SIG-M5 treated with dmso at 0.1 percent for 504 hours (cell line): ENCODE measurements at regions not wholly inside any gene's neighbourhood (a gene's known extent, or its start where the extent isn't known, plus 50 kb on each side); places are given as distances from the start of the nearest gene placed in this dataset.
"Not testable (repeated sequence)": the region's sequence is repeated elsewhere in the genome, so short reads cannot be mapped to it uniquely, and the experiment has no call there.

ENCODE experiments used
- DNase-seq: peaks from one replicate; lab custom pipeline; 2025; ENCODE audit not compliant: unreplicated experiment; lab: John Stamatoyannopoulos, UW

DNA sequence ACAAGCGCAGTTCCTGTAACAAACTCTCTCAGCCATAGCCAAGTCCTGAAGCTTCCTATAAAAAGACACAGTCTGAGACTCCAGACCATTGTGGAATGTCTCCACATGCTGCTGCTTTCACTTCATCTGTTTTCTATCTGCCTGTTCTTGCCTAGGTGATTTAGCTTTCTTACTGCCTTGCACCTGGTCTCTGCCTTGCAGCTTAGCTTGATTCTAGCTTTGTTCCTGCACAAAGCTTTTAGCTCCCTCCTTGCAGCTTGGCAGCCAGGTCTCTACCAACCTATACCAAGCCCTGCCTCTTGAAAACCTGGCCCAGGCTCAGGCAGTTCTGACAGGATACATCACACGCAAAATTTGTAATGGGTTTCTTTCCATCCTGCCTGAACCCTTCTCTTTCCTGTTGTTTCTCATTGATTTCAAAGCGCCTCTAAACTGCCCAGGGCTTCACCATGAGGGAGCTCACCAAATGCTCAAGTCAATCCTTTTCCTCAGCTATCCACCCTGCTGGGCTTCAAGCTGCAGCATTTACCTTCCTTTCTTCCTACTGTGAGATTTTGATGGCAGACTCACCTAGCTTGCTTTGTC is 941.3 kb upstream of the NXPH2 start:
- no peak for DNase-seq

DNA sequence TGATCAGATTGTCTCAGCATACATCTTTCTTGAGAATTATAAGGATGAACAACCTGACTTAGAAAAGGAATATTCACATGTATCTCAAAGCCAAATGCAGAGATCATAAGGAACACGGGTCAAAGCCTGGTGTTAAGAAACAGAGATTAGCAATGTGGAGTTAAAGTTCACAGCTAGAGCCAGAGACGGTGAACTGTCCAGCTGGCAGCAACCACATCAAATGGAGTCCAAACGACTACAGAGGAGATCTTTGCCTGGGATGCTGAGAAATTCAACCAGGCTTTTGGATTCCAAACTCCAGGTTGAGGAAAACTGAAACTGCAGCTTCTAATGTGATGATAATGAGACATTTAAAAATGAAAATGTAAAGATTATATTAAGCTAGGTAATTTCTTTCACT is 939.9 kb upstream of the NXPH2 start:
- DNase-seq = no peak

DNA sequence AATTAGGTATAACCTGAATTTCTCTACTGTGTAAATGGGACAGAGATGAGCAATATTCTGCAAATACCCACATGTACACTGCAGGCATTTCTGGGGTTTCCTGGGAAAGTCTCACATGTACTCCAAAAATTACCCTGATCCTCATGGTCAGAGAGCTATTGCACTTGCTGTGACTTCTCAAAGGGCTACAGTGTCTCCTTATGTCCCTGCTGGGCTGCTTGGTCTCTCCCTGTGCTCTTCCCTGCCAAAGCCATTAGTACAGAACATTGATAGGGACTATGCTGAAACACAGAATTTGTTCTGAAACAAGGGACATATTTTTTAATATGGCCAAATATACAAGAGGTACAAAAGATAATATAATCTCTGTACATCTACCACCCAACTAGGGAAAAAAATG is 924.4 kb upstream of the NXPH2 start:
- no peak for DNase-seq

DNA sequence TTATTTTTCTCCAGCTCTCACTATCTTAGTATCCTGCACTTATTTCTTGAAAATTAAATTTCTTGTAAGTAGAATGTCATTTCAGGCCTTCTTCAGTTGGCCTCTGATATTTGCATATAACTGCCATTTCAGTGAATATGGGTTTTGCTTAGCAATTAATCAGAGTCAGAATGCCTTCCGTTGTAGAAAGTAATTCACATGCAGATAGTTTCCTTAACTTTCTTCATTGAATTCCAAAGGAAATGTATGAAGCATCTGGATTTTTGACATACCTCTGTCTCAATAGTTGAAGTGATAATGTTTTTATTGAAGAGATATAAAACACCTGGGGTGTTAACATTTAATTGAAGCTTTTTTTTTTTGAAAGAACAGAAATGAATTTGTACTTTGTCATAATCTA is 914.1 kb upstream of the NXPH2 start:
- no peak for DNase-seq

DNA sequence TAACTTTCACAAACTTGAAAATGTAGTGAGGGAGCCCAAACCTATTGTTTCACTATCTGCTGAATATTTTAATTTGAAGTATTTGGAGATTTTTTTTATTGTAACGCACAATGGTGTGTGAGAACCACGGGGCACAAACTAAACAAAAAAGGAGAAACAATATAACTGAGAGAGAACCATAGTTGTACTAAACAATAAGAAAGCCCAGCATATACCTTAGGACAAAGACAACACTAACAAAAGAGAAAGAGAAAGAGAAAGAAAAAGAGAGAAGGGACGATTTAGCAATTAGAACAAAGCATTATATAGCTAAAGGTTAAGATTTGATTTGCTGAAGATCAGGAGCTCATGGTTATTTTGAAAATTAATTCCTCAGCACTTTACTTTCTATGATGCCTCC is 906.0 kb upstream of the NXPH2 start:
- DNase-seq = no peak

DNA sequence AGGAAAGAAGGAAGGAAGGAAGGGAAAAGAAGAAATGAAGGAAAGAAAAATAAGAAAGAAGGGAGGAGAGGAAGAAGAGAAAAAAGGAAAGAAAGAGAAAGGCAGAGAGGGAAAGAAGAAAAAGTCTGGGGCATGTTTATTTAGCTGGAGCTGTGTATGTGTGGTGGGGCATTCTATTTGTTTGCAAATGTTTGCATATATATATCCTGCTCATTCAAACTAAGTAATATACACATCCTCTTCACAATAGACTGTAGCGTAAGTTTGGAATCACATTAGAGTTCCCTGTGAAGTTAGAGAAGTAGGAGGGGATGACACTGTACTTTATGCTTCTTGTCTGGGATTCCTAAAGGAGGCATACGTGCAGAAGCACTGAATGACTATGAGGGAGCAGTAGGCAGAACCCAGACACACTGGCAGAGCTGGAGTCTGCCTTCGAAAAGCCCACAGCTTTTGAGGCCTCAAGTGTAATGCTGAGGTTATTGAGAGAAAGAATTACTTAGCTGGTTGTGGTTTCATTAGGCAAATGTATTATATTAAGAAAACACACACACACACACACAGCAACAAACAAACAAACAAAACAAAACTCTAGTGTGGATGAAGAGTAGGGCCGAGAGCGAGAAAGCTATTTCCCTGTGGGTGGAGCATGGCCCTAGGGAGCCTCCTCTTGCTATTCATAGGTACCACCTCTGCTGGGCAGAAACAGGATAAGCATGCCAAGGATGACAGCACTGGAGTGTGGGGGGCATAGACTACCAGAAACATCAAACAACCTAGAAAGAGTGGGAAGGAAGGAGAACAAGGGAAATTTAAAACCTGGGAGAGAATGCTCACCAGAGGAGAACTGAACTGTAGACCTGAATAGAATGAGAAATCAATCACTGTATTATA is 905.1 kb upstream of the NXPH2 start:
- DNase-seq = no peak

DNA sequence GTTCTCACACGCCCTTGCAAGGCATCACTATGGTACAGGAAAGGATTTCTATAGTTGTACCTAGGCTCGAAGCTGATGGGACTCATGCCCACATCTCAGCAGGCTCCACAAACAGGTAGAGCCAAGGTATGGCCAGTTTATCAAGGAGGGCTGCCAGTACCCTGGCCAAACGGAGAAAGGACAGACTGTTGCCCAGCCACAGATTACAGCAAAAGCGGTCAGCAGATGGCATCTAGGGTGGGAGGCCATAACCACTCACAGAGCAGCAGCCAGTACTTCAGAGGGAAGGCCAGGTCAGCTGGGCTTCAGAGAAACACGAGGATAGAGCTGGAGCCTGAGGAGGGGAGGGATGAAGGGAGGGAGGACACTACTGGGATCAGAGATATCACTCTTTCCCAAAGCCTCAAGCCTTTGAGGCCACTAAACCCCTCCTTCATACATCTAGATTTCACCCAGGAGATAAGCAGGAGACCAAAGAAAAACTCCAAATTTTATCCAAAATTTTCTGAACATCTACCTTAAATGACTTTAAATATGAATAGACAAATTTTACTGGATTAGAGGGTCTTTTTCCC is 904.2 kb upstream of the NXPH2 start:
- no peak for DNase-seq

DNA sequence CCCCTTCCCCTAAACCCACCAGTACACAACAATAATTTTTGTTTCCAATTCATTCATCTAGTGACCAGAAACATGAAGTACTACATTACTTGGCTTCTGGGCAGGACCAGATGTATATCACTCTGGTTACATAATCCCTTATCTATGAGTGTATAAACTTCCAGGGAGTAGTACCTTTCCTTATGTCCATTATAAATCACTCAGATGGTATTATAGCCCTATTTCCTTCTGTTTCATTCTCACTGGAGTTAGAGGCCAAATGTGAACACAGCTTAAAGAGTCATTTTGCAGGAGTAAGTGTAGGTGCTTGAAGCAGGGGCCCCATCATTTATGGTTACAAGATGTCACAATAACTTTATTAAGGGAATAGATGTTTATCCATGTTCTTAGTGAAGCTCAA is 894.4 kb upstream of the NXPH2 start:
- DNase-seq = no peak

DNA sequence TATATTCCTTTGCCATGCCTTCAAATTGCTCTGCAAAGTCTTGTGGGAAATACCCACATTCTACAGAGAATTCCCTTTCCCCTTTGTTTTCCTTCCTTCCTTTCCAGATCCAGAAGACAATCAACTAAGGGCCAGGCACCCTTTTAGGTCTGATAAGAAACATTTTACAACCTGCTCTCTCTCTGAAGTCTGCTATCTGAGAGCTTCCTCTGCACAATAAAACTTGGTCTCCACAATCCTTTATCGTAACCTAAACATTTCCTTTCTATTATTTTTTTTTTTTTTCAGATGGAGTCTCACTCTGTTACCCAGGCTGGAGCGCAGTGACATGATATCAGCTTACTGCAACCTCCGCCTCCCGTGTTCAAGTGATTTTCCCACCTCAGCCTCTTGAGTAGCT is 893.3 kb upstream of the NXPH2 start:
- not testable (repeated sequence) for DNase-seq

DNA sequence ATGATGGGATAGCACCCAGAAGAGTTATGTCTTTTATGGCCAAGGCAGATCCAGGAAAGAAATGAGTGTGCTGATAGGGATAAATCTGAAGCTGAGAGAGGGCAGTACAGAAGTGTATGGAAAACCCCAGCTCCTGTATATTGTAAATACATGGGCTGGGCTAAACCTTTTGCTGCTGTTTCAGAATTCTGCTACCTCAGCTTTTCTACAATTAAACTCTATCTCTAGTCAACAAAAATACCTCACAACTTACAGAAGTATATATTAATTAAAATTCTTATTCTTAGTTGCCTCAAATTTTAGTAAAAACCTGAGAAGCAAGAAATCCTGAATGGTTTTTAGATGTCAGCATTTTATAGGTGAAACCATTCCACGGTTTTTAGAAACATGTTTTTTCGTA is 889.5 kb upstream of the NXPH2 start:
- DNase-seq = no peak

DNA sequence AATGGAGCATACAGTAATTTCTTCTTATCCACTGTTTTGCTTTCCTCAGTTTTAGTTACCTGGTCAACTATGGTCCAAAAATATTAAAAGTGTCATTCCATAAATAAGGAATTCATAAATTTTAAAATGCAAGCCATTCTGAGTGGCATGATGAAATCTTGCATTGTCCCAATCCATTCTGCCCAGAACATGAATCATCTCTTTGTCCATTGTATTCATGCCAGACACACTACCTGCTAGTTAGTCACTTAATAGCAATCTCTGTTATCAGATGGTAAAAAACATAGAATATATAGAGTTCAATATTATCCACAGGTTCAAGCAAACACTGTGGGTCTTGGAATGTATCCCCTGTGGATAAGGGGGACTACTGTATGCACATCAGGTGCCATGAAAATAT is 872.2 kb upstream of the NXPH2 start:
- no peak for DNase-seq

DNA sequence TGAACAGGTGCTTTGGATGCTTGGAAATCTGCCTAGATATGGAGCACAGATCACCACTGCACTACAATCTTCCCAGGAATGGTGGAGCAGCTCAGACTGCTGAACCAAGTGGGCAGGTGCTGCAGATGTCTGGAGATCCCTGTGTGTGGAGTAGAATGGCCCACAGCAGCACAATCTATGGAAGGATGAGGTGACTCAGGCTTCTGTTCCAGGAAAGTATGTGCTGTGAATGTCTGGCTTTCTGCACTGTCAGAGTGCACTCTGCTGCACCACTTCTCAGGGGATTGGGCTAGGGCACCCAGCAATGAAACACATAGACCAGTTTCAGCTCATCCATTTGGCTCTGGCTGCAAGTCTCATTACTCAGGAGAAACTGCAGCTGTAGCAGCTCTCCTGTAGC is 865.4 kb upstream of the NXPH2 start:
- no peak for DNase-seq

DNA sequence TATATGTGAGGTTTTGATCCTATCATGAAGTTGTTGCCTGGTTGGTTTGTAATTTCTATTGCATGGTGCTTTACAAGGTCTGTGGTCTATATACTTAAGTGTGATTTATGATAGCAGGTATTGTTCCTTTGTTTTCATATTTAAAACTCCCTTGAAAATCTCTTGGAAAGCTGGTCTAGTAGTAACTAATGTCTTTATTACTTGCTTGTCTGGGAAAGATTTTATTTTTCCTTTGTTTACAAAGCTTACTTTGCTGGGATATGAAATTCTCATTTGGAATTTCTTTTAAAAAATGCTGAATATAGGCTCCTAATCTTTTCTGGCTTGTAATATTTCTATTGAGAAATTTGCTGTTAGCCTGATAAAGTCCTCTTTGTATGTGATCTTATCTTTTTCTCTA is 862.9 kb upstream of the NXPH2 start:
- DNase-seq = no peak

DNA sequence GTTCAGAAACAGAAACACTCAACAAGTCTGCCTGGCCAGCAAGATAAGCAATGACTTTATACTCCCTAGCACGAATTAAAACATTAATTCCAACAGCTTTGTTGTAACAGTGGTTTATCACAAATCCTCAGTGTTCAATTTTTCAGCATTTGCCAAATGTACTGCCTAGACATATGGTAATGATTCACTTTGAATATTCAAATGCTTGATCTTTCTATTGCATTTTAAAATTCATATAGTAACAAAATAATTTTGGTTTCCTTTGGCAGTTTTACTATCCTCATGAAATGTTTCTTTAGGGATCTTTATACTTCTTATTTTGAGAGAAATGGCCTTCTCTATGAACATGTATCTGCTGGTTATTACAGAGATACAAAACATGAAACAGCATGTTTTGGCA is 851.8 kb upstream of the NXPH2 start:
- DNase-seq = no peak

DNA sequence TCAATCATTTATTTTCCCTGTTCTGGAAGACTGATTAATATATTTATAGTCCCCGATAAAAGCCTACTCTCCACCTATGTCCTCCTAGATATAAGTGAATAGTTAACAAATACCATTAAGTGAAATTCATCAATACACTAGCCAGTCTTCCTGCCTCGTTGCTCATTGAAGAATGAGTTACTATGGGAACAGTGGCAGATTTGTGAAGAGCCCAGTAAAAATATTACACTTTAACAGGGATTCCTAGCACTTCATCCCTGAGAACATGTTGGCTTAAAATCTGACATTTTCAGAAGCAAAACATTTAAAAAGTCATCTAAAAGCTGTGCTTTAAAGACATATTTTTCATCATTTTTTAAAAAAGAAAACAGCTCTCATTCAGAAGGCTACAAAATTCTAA is 848.7 kb upstream of the NXPH2 start:
- DNase-seq = no peak

DNA sequence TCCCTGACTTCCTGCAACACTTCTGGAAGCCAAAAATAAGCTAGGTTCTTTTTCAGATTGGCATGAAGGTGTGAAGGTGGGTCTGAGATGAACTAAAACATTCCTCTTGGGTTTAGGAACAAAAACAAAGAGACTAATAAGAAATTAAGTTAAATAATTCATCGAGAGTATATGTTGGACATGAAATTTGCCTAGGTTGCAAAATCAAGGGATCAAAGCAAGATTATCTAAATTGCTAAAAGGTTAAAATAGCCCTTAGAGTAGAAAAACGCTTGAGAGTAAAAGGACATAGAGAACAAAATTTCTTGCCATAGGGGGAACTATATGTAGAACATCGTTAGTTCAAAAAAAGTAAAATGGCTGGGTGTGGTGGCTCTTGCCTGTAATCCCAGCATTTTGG is 845.9 kb upstream of the NXPH2 start:
- no peak for DNase-seq

DNA sequence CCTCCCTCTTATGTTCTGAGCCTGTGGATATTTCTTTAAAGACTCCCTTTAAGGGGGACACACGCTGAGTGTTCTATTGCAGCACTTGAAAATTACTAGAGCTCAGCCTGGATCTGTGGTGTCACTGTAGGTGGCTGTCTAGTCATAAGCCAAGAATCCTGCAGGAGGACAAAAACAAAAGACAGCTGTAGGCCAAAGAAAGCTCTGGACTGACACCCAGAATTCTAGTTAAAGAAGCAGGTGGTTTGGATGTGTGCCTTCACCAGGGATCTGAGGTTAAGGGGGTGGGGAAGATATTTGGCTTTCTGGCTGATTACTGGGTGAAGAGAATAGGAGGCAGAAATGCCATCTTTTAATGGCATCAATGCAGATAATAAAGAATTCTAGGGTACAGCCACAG is 842.5 kb upstream of the NXPH2 start:
- no peak for DNase-seq

DNA sequence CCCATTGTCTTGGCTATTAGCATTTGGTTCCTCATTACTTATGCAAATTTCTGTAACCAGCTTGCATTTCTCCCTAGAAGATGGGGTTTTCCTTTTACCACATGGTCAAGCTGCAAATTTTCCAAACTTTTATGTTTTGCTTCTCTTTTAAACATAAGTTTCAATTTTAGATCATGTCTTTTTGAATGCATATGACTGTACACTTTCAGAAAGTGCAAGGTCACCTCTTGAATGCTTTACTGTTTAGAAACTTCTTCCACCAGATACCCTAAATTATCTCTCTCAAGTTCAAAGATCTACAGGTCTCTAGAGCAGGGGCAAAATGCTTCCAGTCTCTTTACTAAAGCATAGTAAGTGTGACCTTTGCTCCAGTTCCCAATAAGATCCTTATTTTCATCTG is 837.6 kb upstream of the NXPH2 start:
- DNase-seq = no peak

DNA sequence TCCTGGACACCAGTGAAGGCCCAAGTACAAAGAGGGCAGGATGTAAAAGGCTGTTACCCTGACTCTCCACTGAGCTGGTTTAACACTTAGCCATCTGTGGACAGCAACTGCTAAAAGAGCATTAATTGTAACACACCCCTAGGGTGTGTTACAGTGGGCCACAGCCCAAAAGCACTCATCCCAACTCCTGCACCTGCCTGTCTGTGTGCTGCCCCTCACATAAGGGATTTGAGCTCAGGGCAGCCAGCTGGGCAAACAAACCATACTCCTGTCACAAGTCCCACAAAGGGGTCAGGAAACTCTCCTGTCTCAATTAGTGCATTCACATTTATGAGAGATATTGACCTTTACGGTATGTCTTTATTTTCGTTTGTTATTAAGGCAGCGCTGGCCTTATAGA is 833.1 kb upstream of the NXPH2 start:
- no peak for DNase-seq

DNA sequence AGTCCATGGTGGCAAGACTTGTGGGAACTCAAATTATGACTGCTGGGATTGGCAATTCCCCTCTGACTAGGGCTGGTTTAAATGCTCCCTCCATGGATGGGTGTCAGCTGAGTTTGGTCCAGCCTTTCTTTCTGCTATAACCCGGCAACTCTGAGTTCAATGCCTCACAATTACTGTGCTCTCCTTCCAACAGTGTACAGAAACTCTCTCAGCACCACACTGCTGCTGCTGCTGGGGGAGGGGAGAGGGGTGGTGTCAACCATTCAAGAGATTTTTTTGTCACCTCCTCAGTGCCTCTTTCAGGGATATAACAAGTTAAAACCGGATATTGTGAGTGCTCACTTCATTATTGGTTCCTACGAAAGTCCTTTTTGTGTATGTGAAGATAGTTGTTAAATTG is 830.3 kb upstream of the NXPH2 start:
- DNase-seq = no peak

DNA sequence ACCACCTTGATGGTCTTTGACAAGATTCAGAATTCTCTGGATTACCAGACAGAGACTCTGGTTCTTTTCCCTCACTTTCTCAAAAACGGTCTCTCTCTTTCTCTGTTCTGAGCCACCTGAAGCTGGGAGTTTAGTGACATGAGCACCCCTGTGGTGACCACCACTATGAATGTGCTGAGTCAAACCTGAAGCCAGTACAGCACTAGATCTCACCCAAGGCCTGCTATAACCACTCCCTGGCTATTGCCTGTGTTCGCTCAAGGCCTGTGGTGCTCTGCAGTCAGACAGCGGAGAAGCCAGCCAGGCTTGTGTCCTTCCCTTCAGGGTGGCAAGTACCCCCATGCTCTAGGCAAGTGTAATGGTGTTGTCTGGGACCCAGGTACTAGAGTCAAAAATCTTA is 828.9 kb upstream of the NXPH2 start:
- DNase-seq = no peak

DNA sequence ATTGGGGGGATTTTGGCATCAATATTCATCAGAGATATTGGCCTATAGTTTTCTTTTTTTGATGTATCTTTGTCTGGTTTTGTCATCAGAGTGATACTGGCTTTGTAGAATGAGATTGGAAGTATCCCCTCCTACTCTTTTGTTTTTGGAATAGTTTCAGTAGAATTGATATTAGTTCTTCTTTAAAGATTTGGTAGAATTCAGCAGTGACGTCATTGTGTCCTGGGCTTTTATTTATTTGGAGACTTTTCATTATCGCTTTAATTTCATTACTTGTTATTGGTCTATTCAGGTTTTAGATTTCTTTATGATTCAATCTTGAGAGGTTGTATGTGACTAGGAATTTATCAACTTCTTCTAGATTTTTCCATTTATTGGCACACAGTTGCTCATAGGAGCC is 825.5 kb upstream of the NXPH2 start:
- no peak for DNase-seq

DNA sequence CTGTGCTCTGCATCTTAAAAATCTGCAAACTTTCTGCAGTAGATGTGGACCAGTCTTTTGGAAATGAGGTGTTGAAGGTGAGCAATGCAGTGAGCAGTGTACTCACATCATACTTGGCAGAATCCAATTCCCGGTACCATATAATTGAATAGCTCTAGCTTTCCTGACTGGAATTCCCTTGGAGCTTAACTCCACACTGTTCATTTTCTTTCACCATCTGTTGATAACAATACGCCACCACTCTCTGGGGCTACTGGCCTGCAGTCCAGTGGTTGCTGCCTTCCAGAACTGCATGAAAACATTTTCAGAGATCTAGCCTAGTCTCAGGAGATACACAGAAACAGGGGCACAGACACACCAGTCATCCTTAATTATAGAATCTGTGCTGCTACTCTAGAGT is 820.0 kb upstream of the NXPH2 start:
- DNase-seq = no peak
